HCT116 (cell line): ENCODE measurements at regions not wholly inside any gene's neighbourhood (a gene's known extent, or its start where the extent isn't known, plus 50 kb on each side); places are given as distances from the start of the nearest gene placed in this dataset.

ENCODE experiments used
- ATAC-seq: fragments of 200-7000 bp; cut with Tn5 transposase; 2 replicates; pipeline ENCODE4 v1.9.1; 2020; ENCODE audit warnings: mild to moderate bottlenecking, moderate library complexity
- BruUV-seq: library from RNA; stranded (reverse); fragments of 400-500 nt; replicated peaks from 2 replicates; lab custom pipeline; 2021; lab: Mats Ljungman, UMichigan
- CTCF ChIA-PET: fragments of 300-600 bp; sonication (Branson Sonifier 250); formaldehyde crosslinking; loops from one replicate; lab custom pipeline; 2021; ENCODE audit warnings: antibody characterized with exemption; lab: Charles Lee
- POLR2A ChIA-PET: fragments of 300-600, 350-600 bp; sonication (Branson Sonifier 250); formaldehyde crosslinking; loops from one replicate; lab custom pipeline; 2021; ENCODE audit warnings: antibody characterized with exemption; lab: Charles Lee
- RAD21 ChIA-PET, 2 experiments: fragments of 300-600 bp; sonication (Branson Sonifier 250); formaldehyde crosslinking; loops; one replicate each; lab custom pipeline; 2023; ENCODE audit warnings: low total read pairs in 2 of 2; ENCODE audit not compliant: uncharacterized antibody in 2 of 2, unreplicated experiment in 2 of 2, low non-redundant PET in 1 of 2; lab: Charles Lee
- DNase-seq: peaks from one replicate; pipeline ENCODE4 v3.0.0-alpha.2; 2010; ENCODE audit warnings: low read depth, low spot score
- H2AFZ ChIP-seq: fragments of 200-600 bp; shearing (Covaris generic), sonication (generic); 2 replicates; pipeline ENCODE4 v1.6.1; 2017; ENCODE audit warnings: low read depth, mixed run types, mixed read lengths, antibody characterized with exemption, low read length; ENCODE audit not compliant: poor library complexity, severe bottlenecking
- H3K27ac ChIP-seq: 2 replicates; pipeline ENCODE4 v1.5.1; 2012; ENCODE audit warnings: low read depth, low read length
- H3K27me3 ChIP-seq: fragments of 200-600 bp; sonication (generic); 2 replicates; pipeline ENCODE4 v1.6.1; 2016; ENCODE audit warnings: mixed run types, low read length, mixed read lengths; ENCODE audit not compliant: insufficient read depth
- H3K36me3 ChIP-seq, 2 experiments: fragments of 200-500 bp in 1 of 2; fragments of 200-600 bp in 1 of 2; sonication (Bioruptor generic) in 1 of 2; sonication (generic) in 1 of 2; 2 replicates each; pipeline versions ENCODE4 v1.5.1 to v1.6.1; 2014 to 2016; ENCODE audit warnings: low read length in 2 of 2, inconsistent platforms in 1 of 2, mixed read lengths in 1 of 2, mixed run types in 1 of 2; ENCODE audit not compliant: insufficient read depth in 2 of 2, control insufficient read depth in 1 of 2
- H3K4me1 ChIP-seq, 2 experiments: fragments of 200-600 bp in 1 of 2; sonication (generic) in 1 of 2; 2 replicates each; pipeline versions ENCODE4 v1.5.1 to v1.6.1; 2012 to 2017; ENCODE audit warnings: low read length in 2 of 2, inconsistent platforms in 1 of 2, mild to moderate bottlenecking in 1 of 2, mixed read lengths in 1 of 2, mixed run types in 1 of 2, moderate library complexity in 1 of 2; ENCODE audit not compliant: insufficient read depth in 2 of 2, control insufficient read depth in 1 of 2
- H3K4me2 ChIP-seq: fragments of 200-600 bp; sonication (generic); 2 replicates; pipeline ENCODE4 v1.6.1; 2017; ENCODE audit warnings: mixed run types, low read length, mixed read lengths
- H3K4me3 ChIP-seq, 2 experiments: fragments of 200-600 bp in 1 of 2; sonication (generic) in 1 of 2; replicated peaks in 1 of 2; 2 replicates each; pipeline ENCODE4 v1.5.1; 2011 to 2016; ENCODE audit warnings: low read length in 2 of 2, control low read depth in 1 of 2, low read depth in 1 of 2, mild to moderate bottlenecking in 1 of 2, mixed read lengths in 1 of 2, mixed run types in 1 of 2
- H3K79me2 ChIP-seq: fragments of 200-600 bp; sonication (generic); 2 replicates; pipeline ENCODE4 v1.6.1; 2017; ENCODE audit warnings: mild to moderate bottlenecking, mixed run types, low read length, moderate library complexity, mixed read lengths; ENCODE audit not compliant: insufficient read depth
- H3K9ac ChIP-seq: fragments of 200-600 bp; sonication (generic); 2 replicates; pipeline ENCODE4 v1.6.1; 2016; ENCODE audit warnings: low read length, mixed read lengths
- H3K9me2 ChIP-seq: fragments of 200-600 bp; sonication (generic), shearing (Covaris generic); 2 replicates; pipeline ENCODE4 v1.6.1; 2017; ENCODE audit warnings: mixed run types, mild to moderate bottlenecking, moderate library complexity; ENCODE audit not compliant: insufficient read depth
- H3K9me3 ChIP-seq, 2 experiments: fragments of 200-500 bp in 1 of 2; fragments of 200-600 bp in 1 of 2; sonication (Bioruptor generic) in 1 of 2; sonication (generic) in 1 of 2; 2 replicates each; pipeline ENCODE4 v1.6.1; 2014 to 2017; ENCODE audit warnings: low read length in 2 of 2, mixed read lengths in 2 of 2, inconsistent platforms in 1 of 2, low read depth in 1 of 2, mild to moderate bottlenecking in 1 of 2, mixed run types in 1 of 2, moderate library complexity in 1 of 2; ENCODE audit not compliant: control insufficient read depth in 1 of 2, insufficient read depth in 1 of 2
- H4K20me1 ChIP-seq: fragments of 200-600 bp; sonication (generic), shearing (Covaris generic); 2 replicates; pipeline ENCODE4 v1.6.1; 2017; ENCODE audit warnings: mixed run types, mild to moderate bottlenecking, moderate library complexity; ENCODE audit not compliant: insufficient read depth
- CBX3 ChIP-seq: IDR thresholded peaks from 2 replicates; pipeline ENCODE4 v1.6.1; 2012; ENCODE audit warnings: low read depth
- CEBPB ChIP-seq: IDR thresholded peaks from 2 replicates; pipeline ENCODE4 v1.6.1; 2012; ENCODE audit warnings: low read depth
- EGR1 ChIP-seq: IDR thresholded peaks from 2 replicates; pipeline ENCODE4 v1.6.1; 2012; ENCODE audit warnings: low read depth
- ELF1 ChIP-seq: IDR thresholded peaks from 2 replicates; pipeline ENCODE4 v1.6.1; 2012; ENCODE audit warnings: low read depth, borderline replicate concordance
- RAD21 ChIP-seq: IDR thresholded peaks from 2 replicates; pipeline ENCODE4 v1.6.1; 2012; ENCODE audit warnings: low read depth, mild to moderate bottlenecking
- YY1 ChIP-seq: IDR thresholded peaks from 2 replicates; pipeline ENCODE4 v1.6.1; 2011; ENCODE audit warnings: low read length, low read depth, moderate library complexity, mild to moderate bottlenecking; ENCODE audit not compliant: insufficient replicate concordance; ENCODE audit errors: extremely low read depth
- intact Hi-C: fragments of 100-400 bp; cut with micrococcal nuclease; formaldehyde crosslinking; loops from 2 replicates; pipeline ENCODE4 v1.10.0; 2022
- TF ChIP-seq, protein P1 (sequence below), 3 experiments: fragments of 200-600 bp in 1 of 3; sonication (generic) in 1 of 3; IDR thresholded peaks in 2 of 3; conservative IDR thresholded peaks in 1 of 3; 2 replicates each; pipeline ENCODE4 v1.5.1; 2012 to 2017; ENCODE audit warnings: low read depth in 2 of 3, low read length in 2 of 3, antibody characterized with exemption in 1 of 3, borderline replicate concordance in 1 of 3, control low read depth in 1 of 3, mild to moderate bottlenecking in 1 of 3, mixed read lengths in 1 of 3, mixed run types in 1 of 3, moderate library complexity in 1 of 3; ENCODE audit not compliant: insufficient read depth in 1 of 3
- TF ChIP-seq, protein P2 (sequence below): IDR thresholded peaks from 2 replicates; pipeline ENCODE4 v1.6.1; 2012

DNA sequence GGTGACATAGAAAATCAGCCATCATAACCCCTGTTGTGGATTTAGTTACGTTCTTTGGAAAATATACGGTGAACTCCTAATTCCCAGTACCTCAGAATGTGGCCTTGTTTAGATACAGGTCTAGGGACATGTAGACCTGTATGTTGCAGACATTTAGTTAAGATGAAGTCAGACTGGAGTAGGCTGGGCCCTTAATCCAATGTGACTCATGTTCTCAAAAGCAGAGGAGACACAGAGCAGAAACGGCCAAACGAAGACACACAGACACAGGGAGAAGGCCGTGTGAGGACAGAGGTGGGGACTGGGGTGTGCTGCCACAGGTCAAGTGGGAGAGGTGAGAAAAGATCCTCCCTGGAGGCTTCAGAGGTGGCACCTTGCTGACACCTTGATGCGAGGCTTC, 119.0 kb upstream of the PROK2 start:
- ChIA-PET RAD21 (no interaction called here), CTCF (no interaction called here), POLR2A (no interaction called here)
- no peaks in the 10 kb centered on the region for H3K9me3 ChIP-seq
- no peak for ATAC-seq
- H3K27me3 ChIP-seq: peaks cover 13% of the 10 kb centered on the region
- no peaks in the 10 kb centered on the region for H3K79me2 ChIP-seq
- intact Hi-C loops: no loop called here
- no peak overlapping the region for H2AFZ ChIP-seq
- no peaks in the 10 kb centered on the region for H3K4me1 ChIP-seq
- no peak overlapping the region for H3K27ac ChIP-seq
- no peak overlapping the region for H3K4me3 ChIP-seq
- H3K4me2 ChIP-seq: no peak overlapping the region
- no TSS peak for BruUV-seq
- no peak overlapping the region for H3K9ac ChIP-seq
- no peak for DNase-seq
- no peaks in the 10 kb centered on the region for H3K9me2 ChIP-seq
- no peak for TF ChIP-seq RAD21
- TF ChIP-seq, protein P1, sequence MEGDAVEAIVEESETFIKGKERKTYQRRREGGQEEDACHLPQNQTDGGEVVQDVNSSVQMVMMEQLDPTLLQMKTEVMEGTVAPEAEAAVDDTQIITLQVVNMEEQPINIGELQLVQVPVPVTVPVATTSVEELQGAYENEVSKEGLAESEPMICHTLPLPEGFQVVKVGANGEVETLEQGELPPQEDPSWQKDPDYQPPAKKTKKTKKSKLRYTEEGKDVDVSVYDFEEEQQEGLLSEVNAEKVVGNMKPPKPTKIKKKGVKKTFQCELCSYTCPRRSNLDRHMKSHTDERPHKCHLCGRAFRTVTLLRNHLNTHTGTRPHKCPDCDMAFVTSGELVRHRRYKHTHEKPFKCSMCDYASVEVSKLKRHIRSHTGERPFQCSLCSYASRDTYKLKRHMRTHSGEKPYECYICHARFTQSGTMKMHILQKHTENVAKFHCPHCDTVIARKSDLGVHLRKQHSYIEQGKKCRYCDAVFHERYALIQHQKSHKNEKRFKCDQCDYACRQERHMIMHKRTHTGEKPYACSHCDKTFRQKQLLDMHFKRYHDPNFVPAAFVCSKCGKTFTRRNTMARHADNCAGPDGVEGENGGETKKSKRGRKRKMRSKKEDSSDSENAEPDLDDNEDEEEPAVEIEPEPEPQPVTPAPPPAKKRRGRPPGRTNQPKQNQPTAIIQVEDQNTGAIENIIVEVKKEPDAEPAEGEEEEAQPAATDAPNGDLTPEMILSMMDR (IDR thresholded peaks at IDR 0.05 in 2 of 3, conservative IDR thresholded peaks at IDR 0.05 in 1 of 3; ENCODE audit: borderline replicate concordance in 1 of 3, insufficient read depth in 1 of 3, low read depth in 2 of 3, low read length in 2 of 3): no peak
- H4K20me1 ChIP-seq: no peaks in the 10 kb centered on the region
- H3K36me3 ChIP-seq: no peaks in the 10 kb centered on the region

DNA sequence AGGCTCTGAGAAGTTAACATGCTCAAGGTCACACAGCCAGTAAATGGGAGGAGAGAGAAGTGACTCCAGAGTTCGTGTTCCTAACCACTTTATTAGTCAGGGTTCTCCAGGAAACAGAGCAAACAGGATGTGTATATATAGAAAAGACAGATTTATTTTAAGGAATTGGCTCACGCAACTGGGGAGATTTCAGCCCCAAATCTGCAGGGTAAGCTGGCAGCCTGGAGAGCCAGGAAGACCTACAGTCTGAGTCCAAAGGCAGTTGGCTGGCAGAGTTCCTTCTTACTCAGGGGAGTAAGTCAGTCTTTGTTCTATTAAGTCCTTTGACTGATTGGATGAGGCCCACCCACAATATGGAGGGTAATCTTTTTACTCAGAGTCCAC, 118.2 kb upstream of the PROK2 start:
- Histone ChIP-seq H3K27ac (no peak overlapping the region), H3K9me3 (no peaks in the 10 kb centered on the region), H3K36me3 (no peaks in the 10 kb centered on the region), H3K9ac (no peak overlapping the region), H3K4me3 (no peak overlapping the region), H3K79me2 (no peaks in the 10 kb centered on the region), H3K4me2 (no peak overlapping the region), H3K9me2 (no peaks in the 10 kb centered on the region), H4K20me1 (no peaks in the 10 kb centered on the region), H3K27me3 (peaks cover 16% of the 10 kb centered on the region), H3K4me1 (no peaks in the 10 kb centered on the region), H2AFZ (no peak overlapping the region)
- no peak for TF ChIP-seq EGR1
- no peak for TF ChIP-seq ELF1
- TF ChIP-seq, protein P2, sequence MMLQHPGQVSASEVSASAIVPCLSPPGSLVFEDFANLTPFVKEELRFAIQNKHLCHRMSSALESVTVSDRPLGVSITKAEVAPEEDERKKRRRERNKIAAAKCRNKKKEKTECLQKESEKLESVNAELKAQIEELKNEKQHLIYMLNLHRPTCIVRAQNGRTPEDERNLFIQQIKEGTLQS: no peak
- no peak for TF ChIP-seq CBX3
- no peak for TF ChIP-seq YY1
- TF ChIP-seq CEBPB: no peak
- intact Hi-C loops: no loop called here
- ChIA-PET POLR2A (no interaction called here), CTCF (no interaction called here), RAD21 (no interaction called here)
- no peak for DNase-seq
- ATAC-seq: no peak
- BruUV-seq: no TSS peak
